Panc1 (cell line): ENCODE measurements at regions not wholly inside any gene's neighbourhood (a gene's known extent, or its start where the extent isn't known, plus 50 kb on each side); places are given as distances from the start of the nearest gene placed in this dataset.

Experiments
- POLR2AphosphoS5 ChIP-seq: IDR thresholded peaks from 2 replicates; pipeline ENCODE4 v1.6.1; 2012; ENCODE audit warnings: mild to moderate bottlenecking, low read depth, low read length, moderate library complexity
- TF ChIP-seq, protein P1 (sequence below): fragments of 450-650 bp; IDR thresholded peaks from 2 replicates; pipeline ENCODE4 v1.5.1; 2017; ENCODE audit warnings: mild to moderate bottlenecking

DNA sequence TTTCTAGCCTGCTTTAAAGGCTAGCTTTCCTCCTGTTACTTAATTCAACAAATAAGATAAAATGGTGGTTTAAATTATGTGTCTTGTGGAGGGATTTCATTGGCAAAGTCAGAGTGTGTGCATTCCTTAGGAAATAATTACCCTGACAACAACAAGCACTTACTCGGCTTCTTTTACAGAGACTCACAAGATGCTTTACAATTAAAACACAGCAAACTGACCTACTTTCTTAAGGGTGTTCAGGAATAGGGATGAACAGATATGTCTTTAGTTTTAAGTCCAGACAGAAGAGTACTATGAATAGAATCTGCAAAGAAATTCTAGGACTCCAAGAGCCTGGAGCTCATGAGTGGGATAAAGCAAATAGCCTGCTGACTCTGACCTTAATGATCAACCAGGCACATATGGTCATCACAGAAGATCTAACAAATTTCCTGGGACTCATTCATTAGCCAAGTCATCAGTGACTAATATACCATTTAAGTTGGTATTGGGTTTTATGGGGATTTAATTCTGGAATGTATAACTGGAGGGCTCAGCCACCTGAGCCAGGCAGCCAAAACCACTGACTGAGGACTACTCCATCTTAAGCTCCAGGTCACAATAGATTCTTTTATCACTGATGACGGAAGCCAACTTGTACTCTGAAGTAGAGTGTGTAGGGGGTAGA lies 161.8 kb upstream of the RIMS1 start:
- TF ChIP-seq, protein P1, sequence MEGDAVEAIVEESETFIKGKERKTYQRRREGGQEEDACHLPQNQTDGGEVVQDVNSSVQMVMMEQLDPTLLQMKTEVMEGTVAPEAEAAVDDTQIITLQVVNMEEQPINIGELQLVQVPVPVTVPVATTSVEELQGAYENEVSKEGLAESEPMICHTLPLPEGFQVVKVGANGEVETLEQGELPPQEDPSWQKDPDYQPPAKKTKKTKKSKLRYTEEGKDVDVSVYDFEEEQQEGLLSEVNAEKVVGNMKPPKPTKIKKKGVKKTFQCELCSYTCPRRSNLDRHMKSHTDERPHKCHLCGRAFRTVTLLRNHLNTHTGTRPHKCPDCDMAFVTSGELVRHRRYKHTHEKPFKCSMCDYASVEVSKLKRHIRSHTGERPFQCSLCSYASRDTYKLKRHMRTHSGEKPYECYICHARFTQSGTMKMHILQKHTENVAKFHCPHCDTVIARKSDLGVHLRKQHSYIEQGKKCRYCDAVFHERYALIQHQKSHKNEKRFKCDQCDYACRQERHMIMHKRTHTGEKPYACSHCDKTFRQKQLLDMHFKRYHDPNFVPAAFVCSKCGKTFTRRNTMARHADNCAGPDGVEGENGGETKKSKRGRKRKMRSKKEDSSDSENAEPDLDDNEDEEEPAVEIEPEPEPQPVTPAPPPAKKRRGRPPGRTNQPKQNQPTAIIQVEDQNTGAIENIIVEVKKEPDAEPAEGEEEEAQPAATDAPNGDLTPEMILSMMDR: no peak
- no peak for TF ChIP-seq POLR2AphosphoS5
